HG03159 (cell line): ENCODE measurements at regions not wholly inside any gene's neighbourhood (a gene's known extent, or its start where the extent isn't known, plus 50 kb on each side); places are given as distances from the start of the nearest gene placed in this dataset.
"Not testable (repeated sequence)": the region's sequence is repeated elsewhere in the genome, so short reads cannot be mapped to it uniquely, and the experiment has no call there.

Experiments
- ATAC-seq: cut with Tn5 transposase; IDR thresholded peaks from one replicate; pipeline ENCODE4 v1.9.1; 2021; ENCODE audit warnings: mild to moderate bottlenecking, moderate library complexity; ENCODE audit not compliant: unreplicated experiment

GRCh38 chr3:71973274-71974030, 188.5 kb upstream of the PROK2 start:
- ATAC-seq = no peak

- ATAC-seq = no peak
Measured at GRCh38 chr3:71972031-71972430, 187.1 kb upstream of the PROK2 start.

- no peak for ATAC-seq
Measured at GRCh38 chr3:71968544-71968943, 183.6 kb upstream of the PROK2 start.

GRCh38 chr3:71966185-71966584, 181.2 kb upstream of the PROK2 start:
- ATAC-seq = no peak

GRCh38 chr3:71964170-71964569, 179.2 kb upstream of the PROK2 start:
- ATAC-seq = no peak

GRCh38 chr3:71962561-71963240, 177.8 kb upstream of the PROK2 start:
- ATAC-seq = no peak

- no peak for ATAC-seq
Measured at GRCh38 chr3:71961891-71962290, 176.9 kb upstream of the PROK2 start.

GRCh38 chr3:71961378-71961777, 176.4 kb upstream of the PROK2 start:
- no peak for ATAC-seq

GRCh38 chr3:71958533-71958932, 173.6 kb upstream of the PROK2 start:
- no peak for ATAC-seq

GRCh38 chr3:71956716-71957115, 171.8 kb upstream of the PROK2 start:
- ATAC-seq = no peak

- ATAC-seq = no peak
Measured at GRCh38 chr3:71956069-71956340, 171.1 kb upstream of the PROK2 start.

GRCh38 chr3:71955240-71956068, 170.5 kb upstream of the PROK2 start:
- no peak for ATAC-seq

GRCh38 chr3:71951842-71952241, 166.9 kb upstream of the PROK2 start:
- ATAC-seq = no peak

GRCh38 chr3:71951361-71951760, 166.4 kb upstream of the PROK2 start:
- ATAC-seq = no peak

GRCh38 chr3:71949442-71949841, 164.5 kb upstream of the PROK2 start:
- ATAC-seq = no peak

- ATAC-seq = no peak
Measured at GRCh38 chr3:71944482-71945065, 159.6 kb upstream of the PROK2 start.

GRCh38 chr3:71942432-71943187, 157.7 kb upstream of the PROK2 start:
- no peak for ATAC-seq

- ATAC-seq = no peak
Measured at GRCh38 chr3:71940486-71940885, 155.5 kb upstream of the PROK2 start.

- not testable (repeated sequence) for ATAC-seq
Measured at GRCh38 chr3:71938081-71938480, 153.1 kb upstream of the PROK2 start.

GRCh38 chr3:71936681-71937080, 151.7 kb upstream of the PROK2 start:
- ATAC-seq = no peak
